GM21515 (cell line): ENCODE measurements at regions not wholly inside any gene's neighbourhood (a gene's known extent, or its start where the extent isn't known, plus 50 kb on each side); places are given as distances from the start of the nearest gene placed in this dataset.

Source experiments
- ATAC-seq: cut with Tn5 transposase; IDR thresholded peaks from one replicate; pipeline ENCODE4 v1.9.1; 2021; ENCODE audit not compliant: unreplicated experiment

DNA sequence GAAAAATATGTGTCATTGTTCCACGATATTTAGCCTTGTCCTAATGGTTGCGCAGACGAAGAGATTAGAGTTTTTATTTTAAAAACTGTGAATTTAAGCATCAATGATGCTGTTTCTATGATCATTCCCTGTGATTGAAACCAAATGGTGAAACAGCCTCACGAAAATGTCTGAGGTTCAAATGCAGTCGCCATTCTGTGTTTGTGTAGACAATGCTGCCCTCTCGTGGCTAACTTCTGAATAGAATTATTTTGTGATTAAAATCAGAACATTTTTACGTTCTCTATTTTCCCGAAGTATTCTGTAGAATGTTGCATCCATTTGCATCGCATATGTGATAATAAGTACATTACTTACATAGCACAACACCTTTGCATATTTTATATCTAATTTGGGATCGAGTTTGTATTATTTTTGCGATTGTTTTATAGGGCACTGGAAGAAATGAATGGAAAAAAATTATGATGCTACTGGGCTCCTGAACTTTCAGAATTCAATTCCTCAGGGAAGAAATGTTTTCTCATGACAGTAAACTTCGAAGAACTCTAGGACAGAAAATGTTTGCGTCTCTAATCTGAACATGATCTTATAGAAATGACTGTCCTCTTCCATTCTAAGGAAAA is 54.8 kb upstream of the CREB1 start:
- no peak for ATAC-seq

DNA sequence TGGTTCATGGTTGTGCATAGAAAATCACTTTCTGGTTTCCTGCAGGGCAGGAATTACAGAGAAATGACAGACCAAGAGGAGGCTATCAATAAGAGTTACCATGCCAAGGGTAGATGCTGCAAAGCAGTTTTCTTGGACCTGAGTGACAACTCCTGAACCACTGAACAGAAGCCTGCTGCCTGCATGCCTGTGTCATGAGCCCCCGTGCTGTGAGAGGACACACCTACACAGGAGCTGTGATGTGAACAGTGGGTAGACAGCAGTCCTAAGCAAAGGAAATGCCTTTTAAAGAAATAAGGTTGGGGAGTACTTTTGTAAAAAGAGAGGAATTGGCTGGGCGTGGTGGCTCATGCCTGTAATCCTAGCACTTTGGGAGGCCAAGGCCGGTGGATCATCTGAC is 54.2 kb upstream of the CREB1 start:
- ATAC-seq, result no peak

DNA sequence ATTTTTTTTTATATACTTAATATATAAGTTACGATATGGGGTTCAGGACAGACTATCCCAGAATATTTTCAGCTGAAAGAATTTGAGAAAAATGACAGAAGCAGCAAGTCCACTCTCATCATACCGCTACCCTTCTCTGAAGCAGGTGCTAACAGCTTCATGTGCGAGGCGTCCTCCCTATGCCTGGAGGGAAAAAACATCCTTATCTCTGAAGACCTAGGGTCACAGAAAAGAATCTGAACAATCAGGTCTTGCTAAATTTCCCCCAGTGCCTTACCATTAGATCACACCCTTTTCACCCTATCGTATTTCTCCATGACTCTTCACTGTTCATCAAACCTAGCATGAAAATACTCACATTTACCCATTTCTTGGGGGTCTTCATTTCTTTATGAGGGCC is 51.9 kb upstream of the CREB1 start:
- no peak for ATAC-seq

DNA sequence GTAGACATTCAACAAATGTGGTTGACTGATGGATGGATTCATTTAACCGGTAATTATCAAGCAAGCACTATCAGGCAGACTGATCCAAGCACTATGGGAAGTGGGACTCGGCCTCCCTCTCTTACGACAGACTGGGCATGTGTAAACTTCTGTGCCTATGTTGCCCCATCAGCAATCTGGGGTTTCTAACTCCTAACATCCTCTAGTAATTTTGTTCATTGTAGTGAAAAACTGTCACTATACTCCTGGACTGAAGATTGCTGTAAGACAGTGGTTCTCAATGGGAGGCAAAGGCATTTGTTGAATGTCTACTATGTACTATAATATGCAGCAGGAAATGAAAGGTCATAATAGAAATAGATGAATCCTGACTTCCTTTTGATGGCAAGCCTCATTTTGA is 51.2 kb upstream of the CREB1 start:
- no peak for ATAC-seq

DNA sequence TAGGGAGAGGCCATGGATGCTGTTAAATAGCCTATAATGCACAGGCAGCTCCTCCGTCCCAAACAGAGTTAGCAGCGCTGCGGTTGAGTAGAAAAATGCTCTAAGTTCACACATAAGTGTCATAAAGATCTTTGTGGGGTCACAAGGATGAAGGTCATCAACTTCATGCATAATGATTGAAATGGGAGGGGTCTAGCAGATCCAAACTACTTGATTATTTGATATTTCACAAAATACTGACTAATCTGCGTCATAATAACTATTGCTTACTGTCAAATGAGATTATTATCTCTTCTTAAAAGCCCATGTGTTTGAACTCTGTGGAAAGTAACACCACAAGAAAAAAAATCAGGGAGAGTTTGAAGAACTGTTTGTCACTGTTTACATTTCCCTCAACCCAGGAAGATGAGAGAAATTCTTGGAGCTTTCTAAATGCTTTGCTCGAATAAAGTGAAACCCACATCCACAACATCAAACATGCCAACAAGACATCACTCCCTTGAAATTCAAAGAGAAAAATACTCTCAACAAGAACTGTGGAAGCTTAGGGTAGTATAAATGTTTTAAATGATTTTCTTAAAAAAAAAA is 50.5 kb upstream of the CREB1 start:
- no peak for ATAC-seq
